ENCODE measurements at regions not wholly inside any gene's neighbourhood (a gene's known extent, or its start where the extent isn't known, plus 50 kb on each side); places are given as distances from the start of the nearest gene placed in this dataset.

- no peaks in the 10 kb centered on the region for H3K27me3 ChIP-seq (ENCODE audit: control insufficient read depth in 3 of 3, insufficient read depth in 3 of 3, low read length in 2 of 3)
- no peaks in the 10 kb centered on the region for H3K9me3 ChIP-seq (ENCODE audit: control insufficient read depth in 4 of 4, insufficient read depth in 3 of 4, low read length in 3 of 4)
- H3K27ac ChIP-seq (ENCODE audit: low read depth in 1 of 2, low read length in 1 of 2) = no peak overlapping the region
- H3K9ac ChIP-seq (ENCODE audit: insufficient read depth in 1 of 2, low read length in 2 of 2) = no peak overlapping the region
- H3K4me3 ChIP-seq = no peak overlapping the region
- no peak for TF ChIP-seq CTCF (IDR thresholded peaks at IDR 0.05; ENCODE audit: control extremely low read depth, extremely low read depth)
- WGBS, 2 donors = 87 to 88% methylated on average over 6 of the region's 6 CpGs
- ATAC-seq (ENCODE audit: insufficient read depth, low FRiP score) (no peak), DNase-seq (no peak)
- H3K36me3 ChIP-seq (ENCODE audit: control insufficient read depth in 4 of 4, insufficient read depth in 4 of 4, low read length in 4 of 4) = no peaks in the 10 kb centered on the region
- no peaks in the 10 kb centered on the region for H3K4me1 ChIP-seq (ENCODE audit: control insufficient read depth in 5 of 5, insufficient read depth in 5 of 5, low read length in 5 of 5)
These were observed 426.1 kb downstream of the DSC3 start for GRCh38 chr18:30616414-30616813.

- Histone ChIP-seq H3K9me3 (ENCODE audit: control insufficient read depth in 4 of 4, insufficient read depth in 3 of 4, low read length in 3 of 4) (no peaks in the 10 kb centered on the region), H3K27ac (ENCODE audit: low read depth in 1 of 2, low read length in 1 of 2) (no peak overlapping the region), H3K9ac (ENCODE audit: insufficient read depth in 1 of 2, low read length in 2 of 2) (no peak overlapping the region), H3K27me3 (ENCODE audit: control insufficient read depth in 3 of 3, insufficient read depth in 3 of 3, low read length in 2 of 3) (no peaks in the 10 kb centered on the region), H3K36me3 (ENCODE audit: control insufficient read depth in 4 of 4, insufficient read depth in 4 of 4, low read length in 4 of 4) (no peaks in the 10 kb centered on the region), H3K4me3 (no peak overlapping the region), H3K4me1 (ENCODE audit: control insufficient read depth in 5 of 5, insufficient read depth in 5 of 5, low read length in 5 of 5) (no peaks in the 10 kb centered on the region)
- DNase-seq = no peak
- TF ChIP-seq CTCF (IDR thresholded peaks at IDR 0.05; ENCODE audit: control extremely low read depth, extremely low read depth) = no peak
- 76 to 93% methylated on average over 2 of the region's 2 CpGs for WGBS, 2 donors
- ATAC-seq (ENCODE audit: insufficient read depth, low FRiP score) = no peak
These were observed 429.1 kb downstream of the DSC3 start for GRCh38 chr18:30613467-30613801.

GRCh38 chr18:30601541-30601940 lies 441.0 kb downstream of the DSC3 start:
- WGBS, 2 donors = 50 to 75% methylated on average over 1 of the region's 1 CpG
- DNase-seq = no peak
- no peak for TF ChIP-seq CTCF (IDR thresholded peaks at IDR 0.05; ENCODE audit: control extremely low read depth, extremely low read depth)
- ATAC-seq (ENCODE audit: insufficient read depth, low FRiP score) = no peak
- no peaks in the 10 kb centered on the region for H3K36me3 ChIP-seq (ENCODE audit: control insufficient read depth in 4 of 4, insufficient read depth in 4 of 4, low read length in 4 of 4)
- no peaks in the 10 kb centered on the region for H3K27me3 ChIP-seq (ENCODE audit: control insufficient read depth in 3 of 3, insufficient read depth in 3 of 3, low read length in 2 of 3)
- no peak overlapping the region for H3K27ac ChIP-seq (ENCODE audit: low read depth in 1 of 2, low read length in 1 of 2)
- H3K9ac ChIP-seq (ENCODE audit: insufficient read depth in 1 of 2, low read length in 2 of 2) = no peak overlapping the region
- no peaks in the 10 kb centered on the region for H3K4me1 ChIP-seq (ENCODE audit: control insufficient read depth in 5 of 5, insufficient read depth in 5 of 5, low read length in 5 of 5)
- no peak overlapping the region for H3K4me3 ChIP-seq
- H3K9me3 ChIP-seq (ENCODE audit: control insufficient read depth in 4 of 4, insufficient read depth in 3 of 4, low read length in 3 of 4) = peaks cover 0 to 5% (median 0%) of the 10 kb centered on the region in 4 donors

GRCh38 chr18:30597202-30597601 lies 445.3 kb downstream of the DSC3 start:
- no peak overlapping the region for H3K4me3 ChIP-seq
- no peak overlapping the region for H3K27ac ChIP-seq (ENCODE audit: low read depth in 1 of 2, low read length in 1 of 2)
- TF ChIP-seq CTCF (IDR thresholded peaks at IDR 0.05; ENCODE audit: control extremely low read depth, extremely low read depth) = no peak
- H3K9me3 ChIP-seq (ENCODE audit: control insufficient read depth in 4 of 4, insufficient read depth in 3 of 4, low read length in 3 of 4) = no peaks in the 10 kb centered on the region
- H3K9ac ChIP-seq (ENCODE audit: insufficient read depth in 1 of 2, low read length in 2 of 2) = no peak overlapping the region
- no peaks in the 10 kb centered on the region for H3K27me3 ChIP-seq (ENCODE audit: control insufficient read depth in 3 of 3, insufficient read depth in 3 of 3, low read length in 2 of 3)
- no peaks in the 10 kb centered on the region for H3K4me1 ChIP-seq (ENCODE audit: control insufficient read depth in 5 of 5, insufficient read depth in 5 of 5, low read length in 5 of 5)
- no peak for ATAC-seq (ENCODE audit: insufficient read depth, low FRiP score)
- DNase-seq = no peak
- H3K36me3 ChIP-seq (ENCODE audit: control insufficient read depth in 4 of 4, insufficient read depth in 4 of 4, low read length in 4 of 4) = no peaks in the 10 kb centered on the region

All from lung (tissue), 11 donors.